Trophoblast cell (in vitro differentiated cells and primary cell): ENCODE measurements at regions not wholly inside any gene's neighbourhood (a gene's known extent, or its start where the extent isn't known, plus 50 kb on each side); places are given as distances from the start of the nearest gene placed in this dataset.

ENCODE experiments used
- DNase-seq, 2 donors: peaks; one replicate each; pipeline ENCODE4 v3.0.0-alpha.2; 2016
- H2AFZ ChIP-seq: 2 replicates; pipeline ENCODE4 v1.6.1; 2013; ENCODE audit warnings: low read length, moderate library complexity, mild to moderate bottlenecking; ENCODE audit not compliant: insufficient read depth, poor library complexity
- H2AK5ac ChIP-seq: 2 replicates; pipeline ENCODE4 v1.6.1; 2013; ENCODE audit warnings: mild to moderate bottlenecking, low read length
- H2BK120ac ChIP-seq: 2 replicates; pipeline ENCODE4 v1.6.1; 2013; ENCODE audit warnings: low read length, mild to moderate bottlenecking, moderate library complexity; ENCODE audit not compliant: insufficient read depth, poor library complexity
- H2BK12ac ChIP-seq: 2 replicates; pipeline ENCODE4 v1.6.1; 2013; ENCODE audit warnings: mild to moderate bottlenecking, low read length, moderate library complexity
- H2BK5ac ChIP-seq: 2 replicates; pipeline ENCODE4 v1.6.1; 2013; ENCODE audit warnings: low read length, low read depth, moderate library complexity, mild to moderate bottlenecking; ENCODE audit not compliant: poor library complexity
- H3K14ac ChIP-seq: 2 replicates; pipeline ENCODE4 v1.6.1; 2013; ENCODE audit warnings: mild to moderate bottlenecking, low read length
- H3K18ac ChIP-seq: 2 replicates; pipeline ENCODE4 v1.6.1; 2013; ENCODE audit warnings: mild to moderate bottlenecking, low read length
- H3K23ac ChIP-seq: 2 replicates; pipeline ENCODE4 v1.6.1; 2013; ENCODE audit warnings: low read length
- H3K27ac ChIP-seq: 2 replicates; pipeline ENCODE4 v1.5.1; 2013; ENCODE audit warnings: low read depth, mild to moderate bottlenecking, inconsistent platforms, low read length, moderate library complexity
- H3K27me3 ChIP-seq: 2 replicates; pipeline ENCODE4 v1.6.1; 2013; ENCODE audit warnings: inconsistent platforms, mild to moderate bottlenecking, low read length, moderate library complexity; ENCODE audit not compliant: insufficient read depth
- H3K36me3 ChIP-seq, 2 experiments: 1 replicate in 1 of 2; 2 replicates in 1 of 2; pipeline ENCODE4 v1.6.1; 2013; ENCODE audit warnings: low read length in 2 of 2, mild to moderate bottlenecking in 2 of 2, moderate library complexity in 1 of 2; ENCODE audit not compliant: insufficient read depth in 2 of 2, control insufficient read depth in 1 of 2
- H3K4ac ChIP-seq: 2 replicates; pipeline ENCODE4 v1.6.1; 2013; ENCODE audit warnings: low read depth, mild to moderate bottlenecking, low read length, moderate library complexity
- H3K4me1 ChIP-seq, 2 experiments: 1 replicate in 1 of 2; 2 replicates in 1 of 2; pipeline ENCODE4 v1.6.1; 2013; ENCODE audit warnings: low read length in 2 of 2, mild to moderate bottlenecking in 2 of 2, moderate library complexity in 1 of 2; ENCODE audit not compliant: insufficient read depth in 2 of 2, control insufficient read depth in 1 of 2
- H3K4me2 ChIP-seq: 2 replicates; pipeline ENCODE4 v1.6.1; 2013; ENCODE audit warnings: inconsistent platforms, mild to moderate bottlenecking, low read length, moderate library complexity
- H3K4me3 ChIP-seq: 2 replicates; pipeline ENCODE4 v1.5.1; 2013; ENCODE audit warnings: mild to moderate bottlenecking, low read depth, low read length, inconsistent platforms
- H3K79me1 ChIP-seq: one replicate; pipeline ENCODE4 v1.6.1; 2013; ENCODE audit warnings: low read length
- H3K79me2 ChIP-seq: 2 replicates; pipeline ENCODE4 v1.6.1; 2013; ENCODE audit warnings: low read length, mild to moderate bottlenecking; ENCODE audit not compliant: control insufficient read depth, insufficient read depth, poor library complexity
- H3K9ac ChIP-seq: 2 replicates; pipeline ENCODE4 v1.6.1; 2013; ENCODE audit warnings: mild to moderate bottlenecking, low read length
- H3K9me3 ChIP-seq: 2 replicates; pipeline ENCODE4 v1.6.1; 2013; ENCODE audit warnings: low read depth, mild to moderate bottlenecking, control low read depth, inconsistent platforms, low read length; ENCODE audit not compliant: insufficient read depth
- H4K12ac ChIP-seq: 2 replicates; pipeline ENCODE4 v1.6.1; 2013; ENCODE audit warnings: low read depth, mild to moderate bottlenecking, low read length, moderate library complexity
- H4K8ac ChIP-seq: 2 replicates; pipeline ENCODE4 v1.6.1; 2013; ENCODE audit warnings: low read depth, mild to moderate bottlenecking, low read length, moderate library complexity
- H4K91ac ChIP-seq: one replicate; pipeline ENCODE4 v1.6.1; 2013; ENCODE audit warnings: low read depth, mild to moderate bottlenecking, low read length, moderate library complexity
- WGBS: extraction: QIAGEN DNeasy Blood & Tissue Kit; methylation state at CpG from one replicate; pipeline ENCODE4 v1.1.7; 2013; ENCODE audit warnings: missing lambda C conversion rate; ENCODE audit not compliant: insufficient read length, insufficient coverage; ENCODE audit errors: extremely low coverage; 5-methylcytosine and 5-hydroxymethylcytosine counted together

DNA sequence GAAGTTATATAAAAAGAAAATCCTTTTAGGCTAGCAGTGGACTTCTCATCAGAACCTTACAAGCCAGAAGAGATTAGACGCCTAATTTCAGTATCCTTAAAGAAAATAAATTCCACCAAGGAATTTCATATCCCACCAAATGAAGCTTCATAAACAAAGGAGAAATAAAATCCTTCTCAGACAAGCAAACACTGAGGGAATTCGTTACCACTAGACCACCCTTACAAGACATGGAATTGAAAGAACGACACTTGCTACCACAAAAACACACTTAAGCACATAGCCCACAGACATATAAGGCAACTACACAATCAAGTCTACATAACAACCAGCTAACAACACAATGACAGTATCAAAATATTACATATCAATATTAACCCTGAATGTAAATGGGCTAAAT is 299.2 kb downstream of the TOX3 start:
- H2BK12ac ChIP-seq: no peak overlapping the region

DNA sequence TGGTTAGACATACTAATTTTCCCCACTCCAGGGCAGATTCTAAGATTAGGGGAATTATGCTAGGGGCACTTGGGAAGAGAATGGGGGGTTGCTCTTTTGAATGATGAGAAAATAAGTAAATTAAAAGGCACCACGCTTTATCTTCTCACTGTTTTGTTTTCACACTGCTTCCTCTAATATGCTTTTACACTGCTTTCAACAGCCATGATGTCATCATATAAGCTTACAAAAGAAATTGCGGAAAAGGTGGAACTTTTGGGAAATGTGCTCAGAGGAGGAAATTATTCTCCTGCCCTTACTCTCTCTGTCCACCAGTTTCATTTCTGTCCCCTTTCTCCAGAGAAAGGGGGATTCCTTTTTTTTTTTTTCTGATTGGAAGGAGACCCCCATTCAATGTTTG is 308.2 kb downstream of the TOX3 start:
- no peak overlapping the region for H4K12ac ChIP-seq
- WGBS: no CpG with 5 or more reads among the region's 2 CpGs
- H4K8ac ChIP-seq: no peak overlapping the region
- H3K79me1 ChIP-seq: no peaks in the 10 kb centered on the region
- H3K9ac ChIP-seq: no peak overlapping the region
- H3K14ac ChIP-seq: no peak overlapping the region
- no peaks in the 10 kb centered on the region for H3K9me3 ChIP-seq
- no peaks in the 10 kb centered on the region for H3K4me1 ChIP-seq
- no peak overlapping the region for H2AFZ ChIP-seq
- H2BK5ac ChIP-seq: no peak overlapping the region
- H2BK12ac ChIP-seq: no peak overlapping the region
- no peaks in the 10 kb centered on the region for H3K79me2 ChIP-seq
- no peak overlapping the region for H3K4me3 ChIP-seq
- H2AK5ac ChIP-seq: no peak overlapping the region
- no peak overlapping the region for H2BK120ac ChIP-seq
- H3K4ac ChIP-seq: no peak overlapping the region
- H3K27me3 ChIP-seq: no peaks in the 10 kb centered on the region
- DNase-seq: no peak
- H3K18ac ChIP-seq: no peak overlapping the region
- H3K27ac ChIP-seq: no peak overlapping the region
- H3K4me2 ChIP-seq: no peak overlapping the region
- H4K91ac ChIP-seq: no peak overlapping the region
- no peak overlapping the region for H3K23ac ChIP-seq
- no peaks in the 10 kb centered on the region for H3K36me3 ChIP-seq

More for the DNA sequence above, 299.2 kb downstream of the TOX3 start:
- Histone ChIP-seq H3K9ac (no peak overlapping the region), H2AFZ (no peak overlapping the region), H2AK5ac (no peak overlapping the region), H3K23ac (no peak overlapping the region), H3K36me3 (no peaks in the 10 kb centered on the region), H2BK120ac (no peak overlapping the region), H3K4me3 (no peak overlapping the region), H3K9me3 (peaks cover 2% of the 10 kb centered on the region), H4K12ac (no peak overlapping the region), H3K27ac (no peak overlapping the region), H3K14ac (no peak overlapping the region), H3K27me3 (no peaks in the 10 kb centered on the region), H3K79me2 (no peaks in the 10 kb centered on the region), H3K79me1 (no peaks in the 10 kb centered on the region), H3K4me1 (no peaks in the 10 kb centered on the region), H4K8ac (no peak overlapping the region), H4K91ac (no peak overlapping the region), H2BK5ac (no peak overlapping the region), H3K18ac (no peak overlapping the region), H3K4me2 (no peak overlapping the region), H3K4ac (no peak overlapping the region)
- WGBS: no CpG with 5 or more reads among the region's 3 CpGs
- no peak for DNase-seq

DNA sequence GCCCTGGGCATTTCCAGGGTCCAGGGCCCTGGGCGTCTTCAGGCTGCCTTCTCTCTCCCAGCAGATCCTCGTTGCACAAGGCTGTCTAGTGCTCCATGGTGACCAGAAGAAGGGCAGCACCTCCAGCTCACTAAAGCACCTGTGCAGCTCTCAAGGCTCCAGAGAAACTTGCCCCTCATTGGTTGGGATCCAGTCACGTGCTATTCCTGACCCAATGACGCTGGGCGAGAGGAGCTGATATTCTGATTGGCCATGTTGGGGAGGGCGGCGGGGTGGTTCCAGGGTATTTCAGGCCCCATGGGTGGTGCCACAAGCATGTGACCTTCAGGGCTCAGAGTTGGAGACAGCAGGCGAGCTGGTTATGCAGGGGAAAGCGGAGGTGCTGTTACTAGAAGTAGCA is 309.1 kb downstream of the TOX3 start:
- Histone ChIP-seq H2AK5ac (no peak overlapping the region), H3K4me1 (no peaks in the 10 kb centered on the region), H3K4me2 (no peak overlapping the region), H3K27ac (no peak overlapping the region), H3K79me2 (no peaks in the 10 kb centered on the region), H3K9ac (no peak overlapping the region), H4K91ac (no peak overlapping the region), H3K23ac (no peak overlapping the region), H3K27me3 (no peaks in the 10 kb centered on the region), H4K12ac (no peak overlapping the region), H3K18ac (no peak overlapping the region), H2BK120ac (no peak overlapping the region), H2BK12ac (no peak overlapping the region), H3K36me3 (no peaks in the 10 kb centered on the region), H3K79me1 (no peaks in the 10 kb centered on the region), H4K8ac (no peak overlapping the region), H3K4me3 (no peak overlapping the region), H3K9me3 (no peaks in the 10 kb centered on the region), H2AFZ (no peak overlapping the region), H2BK5ac (no peak overlapping the region), H3K4ac (no peak overlapping the region), H3K14ac (no peak overlapping the region)
- no CpG with 5 or more reads among the region's 9 CpGs for WGBS
- DNase-seq: no peak

DNA sequence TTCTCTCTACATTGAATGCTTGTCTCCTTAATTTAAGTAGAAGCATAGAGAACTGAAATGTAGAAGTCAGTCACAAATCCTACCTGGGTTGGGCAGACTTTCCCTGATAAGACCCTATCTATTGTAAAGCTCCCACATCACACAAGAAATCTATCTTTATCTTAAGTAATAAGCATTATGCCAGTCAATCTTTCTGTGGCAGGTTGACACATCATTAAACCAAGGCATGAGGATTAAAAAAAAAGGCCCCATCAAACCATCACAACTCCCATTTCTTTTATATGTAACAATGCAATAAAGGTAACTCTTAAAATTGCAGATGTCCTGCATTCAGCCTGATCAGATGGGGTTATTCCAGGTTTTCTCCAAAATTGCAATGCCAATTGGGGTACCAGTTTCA is 311.8 kb downstream of the TOX3 start:
- H2BK5ac ChIP-seq: no peak overlapping the region
- H2AFZ ChIP-seq: no peak overlapping the region
- no peaks in the 10 kb centered on the region for H3K9me3 ChIP-seq
- H3K27ac ChIP-seq: no peak overlapping the region
- H3K23ac ChIP-seq: no peak overlapping the region
- no peaks in the 10 kb centered on the region for H3K27me3 ChIP-seq
- H2BK120ac ChIP-seq: no peak overlapping the region
- no peak overlapping the region for H3K4me3 ChIP-seq
- no peak overlapping the region for H2AK5ac ChIP-seq
- DNase-seq: no peak
- H3K36me3 ChIP-seq: no peaks in the 10 kb centered on the region
- H4K12ac ChIP-seq: no peak overlapping the region
- H3K4me2 ChIP-seq: no peak overlapping the region
- no peak overlapping the region for H4K8ac ChIP-seq
- no peaks in the 10 kb centered on the region for H3K79me2 ChIP-seq
- H3K4ac ChIP-seq: no peak overlapping the region
- H3K14ac ChIP-seq: no peak overlapping the region
- no peak overlapping the region for H4K91ac ChIP-seq
- no peak overlapping the region for H3K9ac ChIP-seq
- no peaks in the 10 kb centered on the region for H3K79me1 ChIP-seq
- no peak overlapping the region for H3K18ac ChIP-seq
- no peak overlapping the region for H2BK12ac ChIP-seq
- H3K4me1 ChIP-seq: no peaks in the 10 kb centered on the region

DNA sequence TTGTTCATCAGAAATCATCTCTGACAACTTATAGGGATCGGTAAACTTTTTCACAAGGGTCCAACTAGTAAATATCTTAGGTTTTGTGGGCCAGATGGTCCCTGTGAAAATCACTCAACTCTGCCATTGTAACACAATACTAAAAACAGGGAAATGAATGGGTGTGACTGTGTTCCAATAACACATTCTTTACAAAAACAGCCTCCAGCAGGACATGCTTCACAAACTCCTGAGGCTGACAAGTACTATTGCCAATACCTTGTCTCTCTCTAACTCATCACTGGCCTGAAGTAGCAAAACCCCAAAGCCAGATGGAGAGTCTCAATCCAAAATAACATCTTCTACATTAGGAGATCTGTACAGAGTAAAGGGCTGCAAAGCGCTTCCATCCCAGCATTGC is 312.3 kb downstream of the TOX3 start:
- no peak overlapping the region for H4K91ac ChIP-seq
- no peak overlapping the region for H2BK5ac ChIP-seq
- H3K79me1 ChIP-seq: no peaks in the 10 kb centered on the region
- no peak overlapping the region for H4K8ac ChIP-seq
- no peak overlapping the region for H3K4me3 ChIP-seq
- H3K9me3 ChIP-seq: no peaks in the 10 kb centered on the region
- no peak overlapping the region for H3K27ac ChIP-seq
- no peaks in the 10 kb centered on the region for H3K36me3 ChIP-seq
- H2BK12ac ChIP-seq: no peak overlapping the region
- WGBS: no CpG with 5 or more reads among the region's 2 CpGs
- H3K23ac ChIP-seq: no peak overlapping the region
- no peak overlapping the region for H3K4ac ChIP-seq
- H2BK120ac ChIP-seq: no peak overlapping the region
- no peaks in the 10 kb centered on the region for H3K27me3 ChIP-seq
- H4K12ac ChIP-seq: no peak overlapping the region
- H3K4me1 ChIP-seq: no peaks in the 10 kb centered on the region
- H3K14ac ChIP-seq: no peak overlapping the region
- no peak overlapping the region for H3K18ac ChIP-seq
- H2AFZ ChIP-seq: no peak overlapping the region
- H3K9ac ChIP-seq: no peak overlapping the region
- H3K4me2 ChIP-seq: no peak overlapping the region
- no peaks in the 10 kb centered on the region for H3K79me2 ChIP-seq
- H2AK5ac ChIP-seq: no peak overlapping the region
- no peak for DNase-seq
